ENCODE measurements at regions not wholly inside any gene's neighbourhood (a gene's known extent, or its start where the extent isn't known, plus 50 kb on each side); places are given as distances from the start of the nearest gene placed in this dataset.

DNA sequence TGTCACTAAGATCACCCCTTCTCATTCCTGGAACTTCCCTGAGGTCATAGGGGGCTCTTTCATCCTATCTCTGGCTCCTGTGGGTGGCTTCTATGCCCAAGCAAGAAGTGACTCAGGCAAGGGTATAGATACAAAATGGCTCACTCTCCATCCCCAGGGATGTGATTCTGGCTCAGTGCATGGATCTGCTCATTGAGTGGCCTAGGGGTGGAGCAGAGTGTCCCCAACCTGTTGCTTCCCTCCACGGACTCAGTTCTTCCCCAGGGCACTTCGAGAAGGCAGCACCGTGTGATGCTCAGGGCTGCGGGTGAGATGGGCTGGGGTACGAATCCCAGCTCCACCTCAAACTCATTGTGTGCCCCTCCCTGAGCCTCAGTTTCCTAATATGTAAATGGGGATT is 136.4 kb downstream of the PTPRS start:
- POLR2A ChIA-PET = no interaction called here
- H3K9me3 Mint-ChIP-seq = peaks cover 0 to 40% (median 21%) of the 10 kb centered on the region in 11 donors
- CTCF ChIA-PET = no interaction called here

More for the DNA sequence above, 136.4 kb downstream of the PTPRS start:
- H3K27me3 ChIP-seq (ENCODE audit: control insufficient read depth in 2 of 2, insufficient read depth in 2 of 2, low read length in 2 of 2) = no peaks in the 10 kb centered on the region
- H3K4me3 ChIP-seq (ENCODE audit: low read length) = no peak overlapping the region
- H3K4me1 Mint-ChIP-seq = peaks cover 0 to 11% (median 3%) of the 10 kb centered on the region in 7 donors
- no peaks in the 10 kb centered on the region for H3K36me3 ChIP-seq (ENCODE audit: control insufficient read depth in 2 of 3, insufficient read depth in 3 of 3, low read length in 3 of 3)
- peaks cover 0 to 3% (median 0%) of the 10 kb centered on the region in 5 donors for H3K36me3 Mint-ChIP-seq
- H3K9me3 ChIP-seq (ENCODE audit: control insufficient read depth in 2 of 3, low read length in 3 of 3) = peaks cover 0 to 22% (median 0%) of the 10 kb centered on the region in 3 experiments
- ATAC-seq (no peak), DNase-seq (no peak)
- H3K4me1 ChIP-seq (ENCODE audit: control insufficient read depth in 2 of 2, insufficient read depth in 2 of 2, low read length in 2 of 2) = no peaks in the 10 kb centered on the region
- peak overlapping the region in 1 of 9 donors; percentile 41 for H3K27ac Mint-ChIP-seq
- H3K4me3 Mint-ChIP-seq = no peak overlapping the region
- H3K27me3 Mint-ChIP-seq = no peaks in the 10 kb centered on the region
- no peak overlapping the region for H3K27ac ChIP-seq (ENCODE audit: low read depth, low read length)
- intact Hi-C loops (cut with micrococcal nuclease) = no loop called here
